ENCODE measurements at regions not wholly inside any gene's neighbourhood (a gene's known extent, or its start where the extent isn't known, plus 50 kb on each side); places are given as distances from the start of the nearest gene placed in this dataset.

DNA sequence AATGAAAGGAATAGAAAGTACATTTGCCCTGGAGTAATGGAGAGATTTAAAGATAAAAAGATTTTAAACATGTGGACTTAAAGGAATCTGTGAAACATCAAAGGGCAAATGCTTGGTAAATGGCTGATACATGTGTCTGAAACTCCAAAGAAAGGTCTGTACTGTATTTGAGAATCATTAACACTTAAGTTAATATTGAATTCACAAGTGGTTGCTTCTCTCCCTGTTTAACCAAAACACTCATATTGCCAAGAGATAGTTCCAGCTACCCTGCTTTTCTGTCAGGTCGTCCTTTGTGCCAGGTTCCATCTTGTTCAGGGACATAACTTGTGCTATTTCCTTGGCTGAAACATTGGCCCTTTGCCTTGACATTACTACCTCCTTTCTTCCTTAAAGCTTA lies 171.3 kb upstream of the HS3ST5 start:
- H3K4me1 ChIP-seq (ENCODE audit: insufficient read depth, low read length), result peaks cover 4% of the 10 kb centered on the region; the same call in 1 of the 2 replicates
- H3K4me3 ChIP-seq (ENCODE audit: low read length), result no peak overlapping the region
- H3K27ac ChIP-seq (ENCODE audit: low read depth, low read length), result no peak overlapping the region
- no peaks in the 10 kb centered on the region for H3K27me3 ChIP-seq (ENCODE audit: insufficient read depth, low read length)
- no peak overlapping the region for H3K9ac ChIP-seq (ENCODE audit: low read depth, low read length)
- no peaks in the 10 kb centered on the region for H3K36me3 ChIP-seq (ENCODE audit: insufficient read depth, low read length)
- no peaks in the 10 kb centered on the region for H3K9me3 ChIP-seq (ENCODE audit: insufficient read depth, low read depth, low read length)
- WGBS, result 85% methylated on average over 1 of the region's 1 CpG

DNA sequence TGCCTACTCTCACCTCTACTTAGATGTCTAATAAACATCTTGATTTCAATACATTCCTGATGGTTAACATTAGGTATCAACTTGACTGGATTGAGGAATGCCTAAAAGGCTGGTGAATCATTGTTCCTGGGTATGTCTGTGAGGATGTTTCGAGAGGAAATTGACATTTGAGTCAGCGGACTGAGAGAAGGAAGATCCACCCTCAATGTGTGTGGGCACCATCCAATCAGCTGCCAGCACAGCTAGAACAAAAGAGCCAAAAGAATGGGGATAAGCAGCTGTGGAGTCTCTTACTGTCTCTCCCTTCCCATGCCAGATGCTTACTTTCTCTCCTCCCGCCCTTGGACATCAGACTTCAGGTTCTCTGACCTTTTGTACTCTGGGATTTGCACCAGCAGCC lies 128.6 kb upstream of the HS3ST5 start:
- no peaks in the 10 kb centered on the region for H3K27me3 ChIP-seq (ENCODE audit: insufficient read depth, low read length)
- H3K36me3 ChIP-seq (ENCODE audit: insufficient read depth, low read length), result no peaks in the 10 kb centered on the region
- no peak overlapping the region for H3K27ac ChIP-seq (ENCODE audit: low read depth, low read length)
- H3K4me1 ChIP-seq (ENCODE audit: insufficient read depth, low read length), result no peaks in the 10 kb centered on the region; the same call in 1 of the 2 replicates
- H3K9ac ChIP-seq (ENCODE audit: low read depth, low read length), result no peak overlapping the region
- no peak overlapping the region for H3K4me3 ChIP-seq (ENCODE audit: low read length)
- H3K9me3 ChIP-seq (ENCODE audit: insufficient read depth, low read depth, low read length), result no peaks in the 10 kb centered on the region
- 81% methylated on average over 3 of the region's 3 CpGs for WGBS

DNA sequence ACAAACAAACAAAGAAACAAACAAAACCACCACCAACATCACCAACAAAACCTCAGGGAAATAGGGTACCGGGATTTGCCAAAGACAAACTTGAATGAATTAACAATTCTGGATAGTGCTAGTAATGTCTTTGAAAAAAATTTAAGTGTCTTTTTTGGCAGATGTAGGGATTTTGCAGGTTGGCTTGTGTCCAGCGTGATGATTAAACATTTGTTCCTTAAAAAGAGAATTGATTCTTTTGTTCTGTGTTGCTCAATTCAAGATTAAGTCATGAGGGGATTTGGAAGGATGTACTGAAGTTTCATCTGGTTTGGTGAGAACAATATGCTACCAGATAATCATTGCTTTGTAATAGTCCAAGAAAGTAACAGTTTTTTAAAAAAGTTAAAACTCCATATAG lies 125.1 kb upstream of the HS3ST5 start:
- no peaks in the 10 kb centered on the region for H3K36me3 ChIP-seq (ENCODE audit: insufficient read depth, low read length)
- no peaks in the 10 kb centered on the region for H3K27me3 ChIP-seq (ENCODE audit: insufficient read depth, low read length)
- H3K9ac ChIP-seq (ENCODE audit: low read depth, low read length), result no peak overlapping the region
- no peaks in the 10 kb centered on the region for H3K9me3 ChIP-seq (ENCODE audit: insufficient read depth, low read depth, low read length)
- H3K27ac ChIP-seq (ENCODE audit: low read depth, low read length), result no peak overlapping the region
- no peak overlapping the region for H3K4me3 ChIP-seq (ENCODE audit: low read length)
- H3K4me1 ChIP-seq (ENCODE audit: insufficient read depth, low read length), result no peaks in the 10 kb centered on the region; the same call in 1 of the 2 replicates
- 95% methylated on average over 2 of the region's 2 CpGs for WGBS

DNA sequence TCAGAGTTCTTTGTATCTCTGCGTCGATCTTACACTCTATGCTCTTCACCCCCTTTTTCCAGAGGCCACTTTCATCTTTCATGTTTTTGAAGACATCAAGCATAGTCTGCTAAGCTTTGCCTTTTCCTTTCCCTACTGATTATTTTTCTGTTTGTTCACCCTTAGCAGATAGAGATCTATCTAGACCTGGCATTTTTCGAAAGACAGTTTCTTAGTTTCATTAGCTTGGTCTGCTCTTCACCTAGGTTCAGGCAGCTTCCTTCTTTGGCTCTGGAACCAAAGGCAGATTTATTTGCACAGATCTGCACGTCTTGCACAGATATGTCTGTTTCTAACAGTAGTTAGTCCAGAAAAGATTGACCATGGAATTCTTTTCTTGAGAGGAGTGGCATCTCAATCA lies 122.7 kb upstream of the HS3ST5 start:
- Histone ChIP-seq H3K4me1 (ENCODE audit: insufficient read depth, low read length) (no peaks in the 10 kb centered on the region), H3K4me3 (ENCODE audit: low read length) (no peak overlapping the region), H3K9me3 (ENCODE audit: insufficient read depth, low read depth, low read length) (no peaks in the 10 kb centered on the region), H3K9ac (ENCODE audit: low read depth, low read length) (no peak overlapping the region), H3K27ac (ENCODE audit: low read depth, low read length) (no peak overlapping the region), H3K27me3 (ENCODE audit: insufficient read depth, low read length) (no peaks in the 10 kb centered on the region), H3K36me3 (ENCODE audit: insufficient read depth, low read length) (no peaks in the 10 kb centered on the region)
- 94% methylated on average over 4 of the region's 4 CpGs for WGBS

DNA sequence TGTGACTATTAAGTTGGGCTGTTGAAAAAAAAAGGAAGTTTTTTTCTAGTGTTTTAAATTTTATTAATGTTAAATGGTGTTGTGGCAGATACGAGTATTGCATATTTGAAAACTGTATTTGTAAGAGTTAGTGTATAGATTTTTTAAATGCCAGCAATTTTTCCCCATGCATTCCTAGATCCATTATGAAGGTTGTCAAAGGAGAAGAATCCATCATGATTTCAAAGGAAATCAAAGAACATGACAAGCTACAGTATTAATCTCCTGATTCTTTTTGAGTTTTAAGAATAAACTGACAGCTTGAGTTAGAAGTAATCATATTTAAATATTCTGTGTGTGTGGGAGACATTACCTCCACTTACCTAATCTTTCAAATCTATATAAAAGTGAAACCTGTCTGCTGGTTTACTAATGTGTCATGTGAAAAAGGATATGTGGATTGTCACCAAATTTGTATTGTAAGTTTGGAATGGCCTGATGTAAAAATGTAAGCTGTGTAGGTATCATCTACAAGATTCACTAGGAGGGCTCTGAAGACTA lies 111.0 kb upstream of the HS3ST5 start:
- H3K4me1 ChIP-seq (ENCODE audit: insufficient read depth, low read length), result peaks cover 7% of the 10 kb centered on the region
- H3K4me3 ChIP-seq (ENCODE audit: low read length), result no peak overlapping the region
- H3K9ac ChIP-seq (ENCODE audit: low read depth, low read length), result no peak overlapping the region
- no peaks in the 10 kb centered on the region for H3K36me3 ChIP-seq (ENCODE audit: insufficient read depth, low read length)
- H3K9me3 ChIP-seq (ENCODE audit: insufficient read depth, low read depth, low read length), result no peaks in the 10 kb centered on the region
- WGBS, result 94% methylated on average over 1 of the region's 1 CpG
- H3K27ac ChIP-seq (ENCODE audit: low read depth, low read length), result no peak overlapping the region
- no peaks in the 10 kb centered on the region for H3K27me3 ChIP-seq (ENCODE audit: insufficient read depth, low read length)

DNA sequence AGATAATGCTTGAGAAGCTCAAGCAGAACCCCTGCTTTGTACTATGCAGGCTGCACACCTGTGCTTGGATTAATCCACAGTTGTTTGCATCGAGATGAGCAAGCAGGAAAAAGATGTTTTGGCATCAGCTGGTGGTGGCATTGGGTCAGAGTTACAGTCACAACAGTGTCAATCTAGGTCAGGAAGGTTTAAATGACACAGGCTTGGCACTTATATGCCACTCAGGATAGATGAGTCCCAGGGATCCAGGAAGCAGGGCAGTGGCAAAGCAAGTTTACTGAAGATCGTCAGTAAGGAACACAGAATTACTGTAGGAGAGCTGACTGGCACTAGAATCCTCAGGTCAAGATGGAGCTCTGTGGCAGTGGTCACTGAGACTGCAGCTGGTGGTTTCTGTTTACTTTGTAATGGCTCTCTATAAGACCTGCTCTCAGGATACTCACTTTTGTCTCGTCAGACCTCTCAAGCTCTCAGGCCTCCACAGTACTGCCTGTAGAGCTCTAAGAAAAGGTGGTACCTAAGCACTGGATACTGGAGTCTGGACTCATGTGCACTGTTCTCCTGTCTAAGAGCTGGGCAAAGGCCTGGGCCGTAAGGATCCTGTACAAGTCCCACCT lies 110.1 kb upstream of the HS3ST5 start:
- no peak overlapping the region for H3K27ac ChIP-seq (ENCODE audit: low read depth, low read length)
- no peaks in the 10 kb centered on the region for H3K9me3 ChIP-seq (ENCODE audit: insufficient read depth, low read depth, low read length)
- H3K9ac ChIP-seq (ENCODE audit: low read depth, low read length), result no peak overlapping the region
- peaks cover 7% of the 10 kb centered on the region for H3K4me1 ChIP-seq (ENCODE audit: insufficient read depth, low read length)
- no peaks in the 10 kb centered on the region for H3K36me3 ChIP-seq (ENCODE audit: insufficient read depth, low read length)
- 87% methylated on average over 4 of the region's 4 CpGs for WGBS
- H3K27me3 ChIP-seq (ENCODE audit: insufficient read depth, low read length), result no peaks in the 10 kb centered on the region
- no peak overlapping the region for H3K4me3 ChIP-seq (ENCODE audit: low read length)

DNA sequence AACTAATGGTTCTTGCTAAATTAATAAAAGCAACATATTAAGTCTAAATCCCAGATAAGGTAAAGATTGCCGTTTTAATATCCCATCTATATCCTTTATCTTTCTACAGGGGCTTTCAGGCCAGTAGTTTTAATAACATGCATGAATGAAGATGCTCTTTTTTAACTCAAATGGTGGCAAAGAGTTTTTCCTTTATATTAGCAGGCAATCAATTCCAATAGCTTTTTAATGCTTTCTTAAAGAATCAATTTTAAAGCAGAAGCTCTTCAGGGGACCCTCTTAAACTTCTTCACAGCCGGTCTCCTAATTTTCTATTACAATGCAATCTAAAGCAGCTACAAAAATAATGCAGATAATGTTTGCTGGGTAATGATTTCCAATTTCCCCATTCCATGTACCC lies 107.8 kb upstream of the HS3ST5 start:
- WGBS, result 93% methylated on average over 2 of the region's 2 CpGs
- no peak overlapping the region for H3K9ac ChIP-seq (ENCODE audit: low read depth, low read length)
- no peaks in the 10 kb centered on the region for H3K9me3 ChIP-seq (ENCODE audit: insufficient read depth, low read depth, low read length)

DNA sequence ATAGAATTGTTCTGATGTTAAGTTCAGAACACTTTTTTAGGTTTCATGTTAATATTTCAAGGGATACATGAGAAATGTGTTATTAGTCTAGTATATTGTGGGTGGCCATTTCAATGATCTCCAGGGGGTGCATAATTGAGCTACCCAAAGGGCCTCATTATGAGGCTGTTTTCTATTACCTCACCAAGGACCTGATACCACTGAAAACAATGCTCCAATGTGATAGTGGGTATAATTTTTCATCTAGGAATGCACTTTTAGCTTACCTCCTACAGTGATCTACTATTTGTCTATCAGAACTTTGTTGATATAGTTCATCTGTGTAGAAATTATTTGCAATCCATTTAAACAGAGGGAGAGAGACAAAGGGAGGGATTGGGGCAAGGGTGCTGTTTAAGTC lies 106.8 kb upstream of the HS3ST5 start:
- H3K4me3 ChIP-seq (ENCODE audit: low read length), result no peak overlapping the region
- no peaks in the 10 kb centered on the region for H3K36me3 ChIP-seq (ENCODE audit: insufficient read depth, low read length)
- H3K9ac ChIP-seq (ENCODE audit: low read depth, low read length), result no peak overlapping the region
- H3K27me3 ChIP-seq (ENCODE audit: insufficient read depth, low read length), result no peaks in the 10 kb centered on the region
- no peaks in the 10 kb centered on the region for H3K9me3 ChIP-seq (ENCODE audit: insufficient read depth, low read depth, low read length)
- H3K4me1 ChIP-seq (ENCODE audit: insufficient read depth, low read length), result peaks cover 19% of the 10 kb centered on the region
- H3K27ac ChIP-seq (ENCODE audit: low read depth, low read length), result no peak overlapping the region

More for the DNA sequence above, 107.8 kb upstream of the HS3ST5 start:
- no peak overlapping the region for H3K4me3 ChIP-seq (ENCODE audit: low read length)
- H3K27me3 ChIP-seq (ENCODE audit: insufficient read depth, low read length), result no peaks in the 10 kb centered on the region
- H3K4me1 ChIP-seq (ENCODE audit: insufficient read depth, low read length), result peaks cover 16% of the 10 kb centered on the region
- no peaks in the 10 kb centered on the region for H3K36me3 ChIP-seq (ENCODE audit: insufficient read depth, low read length)
- no peak overlapping the region for H3K27ac ChIP-seq (ENCODE audit: low read depth, low read length)

DNA sequence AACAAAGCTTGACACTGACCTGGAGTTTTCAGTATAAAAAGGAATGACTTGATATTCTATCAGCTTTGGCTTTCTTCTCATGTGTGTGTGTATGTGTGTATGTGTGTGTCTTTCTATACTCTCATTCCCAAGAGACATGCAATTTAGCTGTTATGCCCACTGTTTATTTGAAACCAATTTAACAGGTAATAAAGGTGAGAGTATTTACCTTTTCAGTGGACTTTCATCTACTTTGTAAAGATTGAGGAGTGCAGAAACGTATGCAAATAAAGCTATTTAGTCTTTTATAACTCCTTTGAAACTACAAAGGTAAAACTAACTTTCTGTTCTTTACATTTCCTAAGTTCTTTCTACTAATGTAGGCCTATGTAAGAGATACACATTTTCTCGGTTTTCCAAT lies 103.5 kb upstream of the HS3ST5 start:
- 100% methylated on average over 1 of the region's 2 CpGs for WGBS
- Histone ChIP-seq H3K27me3 (ENCODE audit: insufficient read depth, low read length) (no peaks in the 10 kb centered on the region), H3K4me3 (ENCODE audit: low read length) (no peak overlapping the region), H3K4me1 (ENCODE audit: insufficient read depth, low read length) (peaks cover 20% of the 10 kb centered on the region), H3K27ac (ENCODE audit: low read depth, low read length) (no peak overlapping the region), H3K36me3 (ENCODE audit: insufficient read depth, low read length) (no peaks in the 10 kb centered on the region), H3K9ac (ENCODE audit: low read depth, low read length) (no peak overlapping the region), H3K9me3 (ENCODE audit: insufficient read depth, low read depth, low read length) (no peaks in the 10 kb centered on the region)

DNA sequence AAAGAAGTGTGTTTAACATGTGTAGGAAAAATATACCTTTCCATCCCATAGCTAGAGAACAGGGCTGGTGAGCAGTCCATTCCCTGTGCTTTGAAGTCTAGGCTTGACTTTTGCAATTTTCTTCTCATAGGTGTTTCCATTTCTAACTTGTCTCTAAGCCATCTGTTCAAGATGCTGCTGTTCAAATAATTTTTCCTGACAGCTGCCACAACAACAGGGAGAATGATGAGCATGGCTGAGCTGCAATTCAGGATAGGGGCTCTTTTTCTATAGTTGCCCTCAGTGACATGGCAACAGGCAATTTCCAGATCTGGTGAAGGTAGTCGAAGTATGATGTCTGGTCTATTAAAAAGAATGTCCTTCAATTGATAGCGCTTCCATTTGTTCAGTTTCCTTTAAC lies 103.0 kb upstream of the HS3ST5 start:
- H3K36me3 ChIP-seq (ENCODE audit: insufficient read depth, low read length), result no peaks in the 10 kb centered on the region
- H3K4me1 ChIP-seq (ENCODE audit: insufficient read depth, low read length), result peaks cover 24% of the 10 kb centered on the region
- 96% methylated on average over 2 of the region's 2 CpGs for WGBS
- H3K9ac ChIP-seq (ENCODE audit: low read depth, low read length), result no peak overlapping the region
- no peak overlapping the region for H3K27ac ChIP-seq (ENCODE audit: low read depth, low read length)
- no peak overlapping the region for H3K4me3 ChIP-seq (ENCODE audit: low read length)
- H3K9me3 ChIP-seq (ENCODE audit: insufficient read depth, low read depth, low read length), result no peaks in the 10 kb centered on the region
- H3K27me3 ChIP-seq (ENCODE audit: insufficient read depth, low read length), result no peaks in the 10 kb centered on the region

DNA sequence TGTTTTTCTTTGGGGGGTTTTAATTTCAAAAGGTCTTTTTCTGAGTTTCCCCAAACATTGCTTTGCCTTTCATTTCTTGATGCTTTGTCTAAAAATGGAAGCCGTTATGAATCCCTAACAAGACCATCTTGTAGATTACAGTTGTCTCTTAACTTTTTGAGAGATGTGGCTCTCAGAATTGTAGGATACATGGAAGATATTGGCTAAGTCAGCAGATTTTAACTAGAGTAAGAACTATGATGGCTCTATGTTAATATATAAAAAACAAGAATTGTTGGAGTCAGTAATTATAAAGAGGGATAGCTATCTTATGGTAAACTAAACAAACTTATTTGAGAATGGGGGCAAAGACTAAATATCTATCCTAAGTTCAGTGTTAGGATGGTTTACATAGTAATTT lies 96.6 kb upstream of the HS3ST5 start:
- 100% methylated on average over 1 of the region's 1 CpG for WGBS
- Histone ChIP-seq H3K36me3 (ENCODE audit: insufficient read depth, low read length) (no peaks in the 10 kb centered on the region), H3K27ac (ENCODE audit: low read depth, low read length) (no peak overlapping the region), H3K4me3 (ENCODE audit: low read length) (no peak overlapping the region), H3K4me1 (ENCODE audit: insufficient read depth, low read length) (peaks cover 11% of the 10 kb centered on the region), H3K27me3 (ENCODE audit: insufficient read depth, low read length) (no peaks in the 10 kb centered on the region), H3K9me3 (ENCODE audit: insufficient read depth, low read depth, low read length) (no peaks in the 10 kb centered on the region), H3K9ac (ENCODE audit: low read depth, low read length) (no peak overlapping the region)

DNA sequence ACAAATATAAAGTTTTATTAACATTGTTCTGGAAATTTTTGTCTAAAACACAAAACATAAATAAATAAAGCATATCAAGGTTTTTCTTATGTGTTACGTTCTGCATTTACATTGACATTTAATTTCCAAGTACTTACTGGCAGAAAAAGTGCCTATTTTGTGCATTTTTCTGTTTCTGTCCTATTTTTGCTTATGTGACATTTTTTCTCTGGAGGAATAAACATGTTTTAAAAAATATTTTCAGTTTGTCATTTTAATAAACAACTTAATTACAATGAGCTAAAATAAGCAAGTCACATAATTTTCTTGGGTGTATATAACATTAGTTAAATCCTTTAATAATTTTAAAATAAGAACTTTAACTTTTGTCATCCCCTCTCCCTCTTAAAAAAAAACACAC lies 94.4 kb upstream of the HS3ST5 start:
- H3K9ac ChIP-seq (ENCODE audit: low read depth, low read length), result no peak overlapping the region
- H3K27ac ChIP-seq (ENCODE audit: low read depth, low read length), result no peak overlapping the region
- H3K36me3 ChIP-seq (ENCODE audit: insufficient read depth, low read length), result no peaks in the 10 kb centered on the region
- no peaks in the 10 kb centered on the region for H3K9me3 ChIP-seq (ENCODE audit: insufficient read depth, low read depth, low read length)
- peaks cover 14% of the 10 kb centered on the region for H3K4me1 ChIP-seq (ENCODE audit: insufficient read depth, low read length)
- H3K27me3 ChIP-seq (ENCODE audit: insufficient read depth, low read length), result no peaks in the 10 kb centered on the region
- no peak overlapping the region for H3K4me3 ChIP-seq (ENCODE audit: low read length)
- WGBS, result 100% methylated on average over 1 of the region's 1 CpG
